HG02973 (cell line): ENCODE measurements at regions not wholly inside any gene's neighbourhood (a gene's known extent, or its start where the extent isn't known, plus 50 kb on each side); places are given as distances from the start of the nearest gene placed in this dataset.

Experiments
- ATAC-seq: cut with Tn5 transposase; IDR thresholded peaks from one replicate; pipeline ENCODE4 v1.9.1; 2021; ENCODE audit warnings: moderate library complexity; ENCODE audit not compliant: unreplicated experiment

DNA sequence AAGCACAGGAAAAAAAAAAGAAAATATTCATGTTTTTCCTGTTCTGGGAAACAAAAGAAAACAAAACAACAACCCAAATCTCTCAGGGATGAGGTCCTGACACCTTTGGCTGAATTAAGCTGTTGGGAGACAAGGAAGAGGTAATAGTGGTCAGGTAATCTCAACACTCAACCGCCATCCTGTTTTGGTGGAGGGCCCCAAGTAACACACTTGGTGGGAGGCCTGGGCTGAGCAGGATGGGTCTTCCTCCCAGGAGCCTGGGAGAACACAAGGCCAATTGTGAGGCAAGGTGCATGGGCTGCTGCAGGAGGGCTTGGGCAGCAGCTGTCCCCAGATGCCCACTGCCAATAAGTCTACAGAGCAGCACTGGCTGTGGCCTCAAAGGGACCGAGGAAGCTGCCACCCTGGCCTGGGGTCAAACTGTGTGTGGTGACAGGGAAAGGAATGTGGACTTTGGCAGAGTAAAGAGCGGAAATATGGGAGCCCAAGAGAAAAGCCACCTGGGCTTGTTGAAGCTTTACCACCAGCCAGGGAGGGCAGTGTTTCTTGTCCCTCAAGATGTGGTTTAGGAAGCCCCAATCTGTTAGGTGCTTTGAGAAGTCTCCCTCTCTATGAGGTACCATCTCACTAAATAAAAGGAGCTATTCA is 93.5 kb upstream of the SLC25A13 start:
- ATAC-seq = no peak

DNA sequence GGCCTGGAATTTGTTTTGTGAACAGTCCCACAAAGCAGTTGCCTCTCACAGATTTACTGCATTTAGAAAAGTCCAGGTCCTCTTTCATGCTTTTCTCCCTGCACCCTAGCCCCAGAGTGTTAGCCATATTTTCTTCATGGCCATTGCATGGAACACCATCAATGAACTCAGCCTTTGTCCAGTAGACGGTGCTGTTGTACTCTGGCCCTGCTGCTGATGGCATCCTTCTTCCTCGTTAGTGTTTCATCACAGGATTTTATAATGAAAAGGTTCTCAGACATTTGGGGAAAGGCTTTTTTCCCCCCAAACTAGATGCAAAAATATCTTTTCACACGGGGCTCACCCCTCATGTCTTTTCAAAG is 93.0 kb upstream of the SLC25A13 start:
- peak; percentile 62 for ATAC-seq

DNA sequence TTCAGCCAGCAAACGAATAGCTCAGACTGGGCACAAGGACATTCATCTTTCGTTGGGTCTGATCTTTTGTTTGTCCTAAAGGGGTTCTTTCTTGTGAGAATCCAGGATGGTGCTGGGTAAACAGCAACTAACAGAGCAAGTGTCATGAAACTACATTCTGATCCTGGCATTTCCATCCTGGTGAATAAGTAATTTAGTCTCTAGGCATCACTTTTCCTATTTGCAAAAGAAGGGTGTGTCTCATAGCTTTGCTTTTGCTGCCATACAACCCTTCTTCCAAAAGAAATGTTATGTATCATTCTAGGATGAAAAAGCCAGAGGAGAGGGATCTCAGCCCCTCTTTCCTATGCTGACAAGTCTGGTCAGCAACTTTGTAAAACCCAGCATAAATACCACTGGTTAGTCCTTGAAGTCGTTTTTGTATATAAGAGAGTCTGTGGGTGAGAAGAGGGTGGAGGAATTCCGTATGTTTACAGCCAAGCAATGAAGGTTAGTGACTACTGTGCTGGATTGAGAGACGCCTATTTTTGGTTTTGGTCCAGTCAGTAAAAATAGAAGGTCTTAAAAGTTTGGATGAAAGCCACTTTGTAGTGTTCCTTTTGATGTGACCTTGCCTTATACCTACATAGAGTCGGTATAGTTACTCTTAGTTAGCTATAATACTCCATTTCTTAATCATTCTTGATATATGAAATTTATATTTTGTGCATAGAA is 88.4 kb upstream of the SLC25A13 start:
- no peak for ATAC-seq

DNA sequence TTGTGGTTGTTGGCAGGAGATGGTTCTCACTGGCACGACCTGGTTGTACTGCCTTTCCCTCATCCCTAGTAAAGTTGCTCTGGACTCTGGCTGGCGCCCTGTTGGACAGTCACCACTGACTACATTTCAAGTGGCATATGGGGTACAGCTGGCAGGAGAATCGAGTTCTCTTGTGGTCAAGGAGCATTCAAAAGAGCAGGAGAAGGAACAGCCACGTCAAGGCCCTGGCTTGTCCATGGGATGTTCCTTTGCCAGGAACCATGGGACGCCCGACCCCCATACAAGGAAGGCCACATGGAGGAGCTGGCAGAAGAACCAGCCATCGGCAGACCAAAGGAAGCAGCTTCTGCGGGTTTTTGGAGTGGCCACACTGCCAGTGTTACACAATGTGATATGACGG is 87.0 kb upstream of the SLC25A13 start:
- no peak for ATAC-seq

DNA sequence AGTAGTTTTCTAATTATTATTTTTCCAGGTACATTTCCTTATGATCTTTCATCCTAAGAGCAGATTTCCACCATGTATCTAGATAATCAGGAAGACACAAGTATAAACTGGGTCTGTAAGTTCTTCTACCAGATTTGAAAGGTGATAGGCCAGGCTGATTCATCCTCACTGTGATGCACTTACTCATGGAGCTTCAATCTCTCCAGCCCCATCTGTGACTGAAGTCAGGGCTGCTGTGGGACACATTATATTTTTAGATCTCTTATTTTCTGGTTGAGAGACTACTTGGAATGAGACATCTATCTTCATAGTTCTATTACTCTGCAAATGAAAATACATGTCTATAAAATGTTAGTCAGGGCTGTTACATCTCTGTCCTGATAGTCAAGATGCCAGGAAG is 85.5 kb upstream of the SLC25A13 start:
- no peak for ATAC-seq

DNA sequence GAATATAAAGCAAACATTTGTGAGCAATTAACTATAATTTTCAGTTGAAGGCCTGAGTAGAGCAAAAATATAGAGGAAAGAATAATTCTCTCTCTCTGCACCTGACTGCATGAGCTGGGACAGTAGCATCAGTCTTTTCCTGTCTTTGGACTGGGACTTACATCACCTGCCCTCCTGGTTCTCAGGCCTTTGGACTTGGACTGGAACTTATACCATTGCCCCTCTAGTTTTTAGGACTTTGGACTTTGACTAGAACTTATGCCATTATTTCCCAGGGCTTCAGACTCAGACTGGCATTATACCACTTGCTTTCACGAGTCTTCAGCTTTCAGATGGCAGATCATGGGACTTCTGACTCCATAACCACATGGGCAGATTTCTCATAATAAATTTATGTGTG is 81.0 kb upstream of the SLC25A13 start:
- ATAC-seq = no peak

DNA sequence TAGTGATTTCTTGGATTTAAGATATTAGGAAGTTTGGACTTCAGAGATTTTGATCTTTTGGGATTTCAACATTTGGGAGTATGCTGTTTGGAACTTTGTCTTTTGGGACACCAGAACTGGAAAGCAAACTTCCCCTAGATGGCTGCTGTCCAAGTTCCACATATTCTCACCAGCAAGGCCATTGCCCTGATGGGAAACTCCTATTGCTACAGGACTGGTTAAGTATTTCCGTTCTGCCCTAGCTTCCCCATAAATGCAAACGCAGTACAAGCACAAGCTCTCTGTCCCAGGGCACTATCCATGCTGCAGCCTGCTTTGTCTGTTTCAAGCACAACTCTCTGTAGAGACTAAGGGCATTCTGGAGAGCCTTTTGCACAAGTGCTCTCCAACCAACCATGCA is 79.3 kb upstream of the SLC25A13 start:
- no peak for ATAC-seq

DNA sequence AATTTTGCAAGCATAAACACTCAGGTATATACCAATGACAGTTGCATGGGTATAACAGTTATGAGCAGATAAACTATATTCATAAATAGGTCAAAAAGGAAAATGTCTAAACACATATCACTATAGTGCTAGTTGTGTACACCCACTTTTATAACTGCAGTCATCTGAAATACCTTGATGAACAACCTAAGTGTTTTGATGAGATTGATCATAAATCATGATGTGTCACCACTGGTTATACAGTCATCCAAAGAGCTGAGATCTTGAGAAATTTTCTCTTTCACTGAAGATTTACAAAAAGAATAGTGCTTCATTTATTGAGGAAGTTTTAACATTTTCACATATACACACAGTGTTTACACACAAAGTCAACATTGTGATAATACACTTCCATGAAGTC is 78.6 kb upstream of the SLC25A13 start:
- ATAC-seq = no peak

DNA sequence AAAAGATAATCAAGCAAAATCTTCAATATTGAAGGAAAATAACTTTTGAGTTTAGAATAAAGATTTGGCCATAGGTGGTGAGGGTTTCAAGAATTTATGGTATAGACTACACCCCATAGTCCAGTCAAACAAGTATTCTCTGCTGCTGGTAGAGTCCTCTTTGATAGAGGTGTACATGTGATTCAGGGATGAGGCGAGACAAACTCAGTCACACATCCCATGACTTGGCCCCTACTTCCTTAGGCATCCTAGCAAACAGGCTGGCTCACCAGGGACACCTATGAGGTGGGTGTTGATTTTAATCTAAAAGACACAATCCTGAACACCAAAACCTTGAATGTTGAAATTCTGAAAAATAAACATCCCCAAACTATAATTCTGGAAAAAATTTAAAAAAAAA is 78.1 kb upstream of the SLC25A13 start:
- ATAC-seq = no peak

DNA sequence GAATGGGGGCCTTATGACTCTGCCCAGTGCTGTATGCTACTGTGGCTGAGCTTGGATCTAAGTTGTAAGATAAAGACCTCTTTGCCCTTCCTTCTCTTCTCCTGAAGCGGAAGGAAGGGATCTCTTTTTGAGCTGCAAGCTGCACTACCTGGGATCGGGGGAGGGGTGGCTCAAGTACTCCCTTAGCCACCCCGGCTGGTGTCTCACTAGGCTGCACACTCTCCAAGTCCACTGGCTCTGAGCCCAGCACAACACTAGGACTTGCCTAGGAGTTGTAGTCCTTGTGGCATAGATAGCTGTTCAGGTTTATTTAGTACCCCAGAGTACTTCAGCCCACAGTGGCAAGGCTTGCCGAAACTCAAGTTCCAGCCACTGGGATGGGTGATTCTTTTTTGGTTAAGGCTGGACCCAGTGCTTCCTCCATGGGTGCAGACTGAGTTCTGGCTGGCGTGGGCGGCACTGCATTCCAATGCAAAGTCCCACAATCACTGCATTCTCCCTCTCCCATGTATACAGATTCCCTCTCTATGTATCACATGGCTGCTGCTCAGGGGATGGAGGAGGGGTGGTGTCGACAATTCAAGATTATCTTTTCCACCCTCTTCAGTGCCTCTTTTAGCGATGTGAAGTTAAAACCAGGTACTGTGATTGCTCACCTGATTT is 76.2 kb upstream of the SLC25A13 start:
- ATAC-seq = no peak

DNA sequence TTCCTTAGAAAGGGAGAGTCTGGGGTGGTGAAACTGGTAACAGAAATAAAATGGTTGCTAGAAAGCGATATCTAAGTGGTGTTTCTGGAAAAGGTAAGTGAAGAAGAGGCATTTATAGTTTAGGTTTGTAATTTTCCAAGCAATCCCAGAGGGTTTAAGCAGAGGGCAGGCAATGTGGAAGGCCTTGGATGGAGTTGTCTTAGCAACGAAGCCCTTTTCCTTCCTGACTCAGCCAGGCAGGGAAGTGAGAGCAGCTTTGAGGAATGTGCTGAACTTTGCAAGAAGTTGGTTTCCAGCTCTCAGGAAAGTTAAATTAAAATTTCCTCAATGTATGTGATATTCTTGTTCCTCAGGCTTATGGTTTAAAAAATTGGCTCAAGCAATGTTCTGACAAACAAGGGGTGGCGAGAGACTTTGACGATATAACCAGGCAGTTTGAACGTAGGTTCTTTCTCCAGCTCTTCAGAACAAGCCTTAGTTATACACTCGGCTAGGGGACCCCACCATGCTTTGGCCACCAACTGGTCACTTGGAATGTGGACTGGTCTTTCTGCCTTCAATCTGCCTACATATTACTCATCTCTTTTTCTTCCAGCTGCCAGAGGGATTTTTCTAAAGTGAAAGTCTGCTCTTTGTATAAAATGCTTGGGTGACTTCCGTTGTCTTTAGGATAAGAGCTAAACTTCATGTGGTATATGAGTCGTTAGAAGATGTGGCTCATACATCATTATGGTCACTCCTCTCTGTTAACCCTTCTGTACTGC is 66.9 kb upstream of the SLC25A13 start:
- ATAC-seq = no peak

DNA sequence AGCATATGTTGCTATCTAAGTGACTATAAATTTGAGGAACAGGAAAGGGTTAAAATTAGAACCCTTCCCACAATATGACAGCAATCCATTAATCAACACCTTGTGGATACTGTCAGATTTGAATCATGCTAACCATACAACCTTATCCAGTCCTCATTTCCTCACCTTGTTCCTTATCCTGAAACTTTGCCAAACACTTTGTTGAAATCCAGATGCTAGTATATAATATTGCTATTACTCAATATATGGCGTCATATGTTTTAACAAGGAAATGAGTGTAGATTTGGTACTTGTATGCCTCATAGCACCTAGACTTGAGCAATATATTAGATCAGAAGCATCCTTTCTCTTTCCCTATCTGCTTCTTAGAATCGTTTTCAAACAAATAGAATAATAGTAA is 66.3 kb upstream of the SLC25A13 start:
- no peak for ATAC-seq

DNA sequence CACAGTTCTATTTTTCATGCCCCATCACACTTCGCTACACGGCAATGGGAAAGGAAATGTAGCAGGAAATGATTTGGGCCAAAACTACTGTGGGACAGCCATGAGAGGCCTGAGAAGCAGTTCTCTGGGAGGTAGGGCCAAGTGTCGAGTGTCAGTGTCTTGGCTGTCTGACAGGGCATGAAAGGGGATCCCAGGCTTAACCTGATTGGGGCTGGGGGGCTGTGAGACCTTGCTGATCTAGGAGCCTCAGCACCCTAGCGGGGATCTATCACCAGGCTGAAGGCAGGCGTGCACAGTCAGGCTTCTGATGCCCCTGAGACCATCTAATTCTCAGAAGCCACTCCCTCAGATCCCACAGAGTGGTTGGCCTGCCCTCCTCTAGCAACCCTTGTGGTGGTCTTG is 58.2 kb upstream of the SLC25A13 start:
- no peak for ATAC-seq

DNA sequence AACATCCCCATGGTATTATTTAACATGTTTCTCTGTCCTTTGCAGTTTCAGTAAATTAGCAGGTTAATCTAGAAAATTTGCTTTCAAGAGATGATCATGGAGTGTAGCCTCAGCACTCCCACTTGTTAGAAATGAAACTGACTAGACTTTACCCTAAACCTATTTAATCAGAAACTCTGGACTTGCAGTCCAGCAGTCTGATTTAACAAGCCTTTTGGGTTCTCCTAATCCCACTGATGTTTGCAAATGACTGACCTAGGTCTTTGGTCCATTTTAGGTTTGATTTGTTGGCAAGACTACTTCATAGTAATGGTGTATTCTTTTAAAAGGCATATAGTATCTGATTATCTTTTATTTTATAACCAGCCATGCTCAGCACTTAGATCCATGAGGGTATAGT is 55.5 kb upstream of the SLC25A13 start:
- no peak for ATAC-seq
